ENCODE measurements at regions not wholly inside any gene's neighbourhood (a gene's known extent, or its start where the extent isn't known, plus 50 kb on each side); places are given as distances from the start of the nearest gene placed in this dataset.

DNA sequence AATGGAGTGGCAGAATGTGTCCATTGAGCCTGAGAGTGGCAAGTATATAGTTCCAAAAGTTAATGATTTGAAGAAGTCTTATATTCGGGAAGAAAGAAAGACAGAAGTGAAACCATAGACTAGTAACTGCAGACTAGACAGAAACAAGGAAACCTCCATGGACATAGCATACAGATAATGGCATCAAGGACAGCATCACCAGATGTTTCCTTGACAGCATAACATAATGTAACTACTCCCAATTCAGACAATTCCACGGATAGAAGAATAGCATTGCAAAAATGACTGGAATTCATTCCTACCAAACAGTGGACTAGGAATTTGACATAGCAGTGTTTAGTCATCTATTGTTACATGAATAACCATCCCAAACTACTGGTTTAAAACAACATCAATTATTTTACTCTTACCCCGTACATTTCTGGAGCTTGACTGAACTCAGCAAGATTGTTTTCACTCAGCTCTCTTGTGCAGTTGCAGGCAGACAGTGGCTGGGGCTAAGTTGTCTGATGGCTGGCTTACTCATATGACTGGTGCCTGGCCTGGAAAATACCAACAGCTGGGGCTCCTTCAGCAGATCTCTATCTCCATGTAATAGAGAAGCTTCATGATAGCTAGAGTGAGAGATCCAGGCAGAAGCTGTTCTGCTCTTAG, 109.7 kb upstream of the GADL1 start:
- no peak for DNase-seq (ENCODE audit: low read depth)

DNA sequence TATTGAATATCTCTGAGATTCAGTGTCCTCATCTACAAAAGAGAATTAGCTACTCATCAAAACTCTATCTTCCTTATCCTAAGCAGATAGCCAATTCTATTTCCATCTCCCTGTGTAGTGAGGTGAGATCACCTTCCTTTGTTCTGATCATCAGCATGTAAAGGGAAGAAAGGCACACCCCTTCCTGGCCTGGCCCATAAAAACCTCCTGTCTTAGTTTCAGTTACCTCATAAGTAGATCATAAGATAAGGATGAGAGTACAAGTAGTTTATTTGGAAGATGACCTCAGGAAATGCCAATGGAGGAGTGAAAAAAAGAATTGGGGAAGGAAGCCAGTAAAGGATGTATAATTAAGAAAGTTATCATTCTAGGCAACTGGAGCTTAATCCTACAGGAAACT, 114.5 kb upstream of the GADL1 start:
- no peak for DNase-seq (ENCODE audit: low read depth)

DNA sequence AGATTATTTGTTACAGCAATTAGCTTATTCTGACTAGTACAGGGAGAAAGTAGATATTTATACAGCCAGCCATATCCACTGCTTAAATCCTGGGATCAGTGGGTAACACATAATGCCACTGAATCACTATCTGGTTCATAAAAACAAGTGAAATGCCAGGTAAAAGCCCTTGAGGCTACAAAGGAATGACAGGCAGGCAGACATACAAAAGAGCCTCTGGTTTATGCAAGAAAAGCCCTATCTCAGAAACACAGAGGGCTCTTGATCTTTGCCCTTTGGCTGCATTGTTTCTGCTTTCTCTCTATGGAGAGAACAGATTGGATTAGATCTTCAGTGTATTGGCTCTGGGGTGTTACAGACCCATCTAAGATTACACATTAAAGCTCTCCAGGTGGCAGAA, 115.4 kb upstream of the GADL1 start:
- no peak for DNase-seq (ENCODE audit: low read depth)

DNA sequence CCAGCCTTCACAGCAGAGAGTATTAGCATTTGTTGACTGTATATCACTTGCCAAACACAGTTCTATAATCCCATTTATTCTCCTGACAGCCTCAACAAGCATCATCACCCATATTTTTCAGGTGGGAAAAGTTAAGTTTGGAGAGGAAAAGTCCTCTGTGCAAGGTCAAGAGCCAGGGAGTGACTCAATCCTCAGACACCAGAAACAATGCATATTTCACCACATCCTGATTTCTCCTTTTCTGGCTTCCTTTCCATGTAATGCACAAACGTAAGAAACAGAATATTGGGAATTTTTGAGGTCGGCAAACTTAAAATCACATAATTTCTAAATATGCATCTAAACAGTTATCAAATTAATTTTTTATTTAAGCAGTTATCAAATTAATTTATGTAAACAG, 116.0 kb upstream of the GADL1 start:
- DNase-seq (ENCODE audit: low read depth), result no peak

DNA sequence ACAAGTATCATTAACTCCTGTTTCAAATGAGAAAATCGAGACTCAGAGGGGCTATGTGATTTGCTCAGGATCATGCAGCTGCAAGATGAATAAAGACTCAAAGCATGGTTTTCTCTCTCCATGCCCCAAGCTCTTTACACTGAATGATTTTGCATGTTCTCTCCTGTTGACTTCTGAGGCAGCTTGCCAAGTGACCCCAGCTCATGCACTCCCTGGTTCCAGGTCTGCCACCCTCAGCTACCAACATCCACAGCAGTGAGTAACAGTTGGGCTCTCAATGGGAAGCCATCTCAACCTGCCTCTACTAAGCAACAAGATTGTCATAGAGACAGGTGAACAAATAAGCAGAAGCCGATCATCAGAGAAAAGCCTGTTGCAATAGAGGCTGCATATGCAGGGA, 116.9 kb upstream of the GADL1 start:
- no peak for DNase-seq (ENCODE audit: low read depth)

DNA sequence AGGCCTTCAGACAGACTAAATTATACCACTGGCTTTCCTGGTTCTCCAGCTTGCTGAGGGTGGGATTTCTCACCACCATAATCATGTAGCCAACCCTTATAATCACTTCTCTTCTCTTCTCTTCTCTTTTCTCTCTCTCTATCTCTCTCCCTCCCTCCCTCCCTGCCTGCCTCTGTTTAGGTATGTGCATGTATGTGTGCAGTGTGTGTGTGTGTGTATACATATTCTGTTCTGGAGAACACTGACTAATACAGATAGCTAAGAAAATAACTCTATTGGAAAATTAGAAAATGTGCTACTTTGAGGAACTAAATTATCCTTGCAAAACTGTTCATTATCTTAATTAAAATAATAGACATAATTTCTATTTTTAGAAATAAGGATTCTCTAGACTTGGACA, 118.6 kb upstream of the GADL1 start:
- DNase-seq (ENCODE audit: low read depth), result no peak

DNA sequence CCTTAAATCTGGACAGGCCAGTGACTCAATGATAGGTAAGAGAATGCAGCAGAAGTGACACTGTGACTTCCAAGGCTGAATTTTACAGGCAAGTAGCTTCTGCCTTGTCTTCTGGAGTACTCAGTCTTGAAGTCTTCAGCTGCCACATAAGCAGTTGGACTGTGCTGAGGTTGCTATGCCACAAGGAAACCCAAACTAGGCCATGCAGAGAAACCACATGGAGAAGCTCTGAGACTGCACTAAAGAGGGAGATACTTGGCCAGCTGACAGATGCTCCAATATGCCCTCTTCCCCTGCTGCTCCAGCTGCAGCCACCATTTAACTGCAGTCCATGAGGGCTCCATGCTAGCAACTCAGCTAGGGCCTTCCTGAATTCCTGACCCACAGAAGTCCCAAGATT, 119.4 kb upstream of the GADL1 start:
- DNase-seq (ENCODE audit: low read depth), result no peak

DNA sequence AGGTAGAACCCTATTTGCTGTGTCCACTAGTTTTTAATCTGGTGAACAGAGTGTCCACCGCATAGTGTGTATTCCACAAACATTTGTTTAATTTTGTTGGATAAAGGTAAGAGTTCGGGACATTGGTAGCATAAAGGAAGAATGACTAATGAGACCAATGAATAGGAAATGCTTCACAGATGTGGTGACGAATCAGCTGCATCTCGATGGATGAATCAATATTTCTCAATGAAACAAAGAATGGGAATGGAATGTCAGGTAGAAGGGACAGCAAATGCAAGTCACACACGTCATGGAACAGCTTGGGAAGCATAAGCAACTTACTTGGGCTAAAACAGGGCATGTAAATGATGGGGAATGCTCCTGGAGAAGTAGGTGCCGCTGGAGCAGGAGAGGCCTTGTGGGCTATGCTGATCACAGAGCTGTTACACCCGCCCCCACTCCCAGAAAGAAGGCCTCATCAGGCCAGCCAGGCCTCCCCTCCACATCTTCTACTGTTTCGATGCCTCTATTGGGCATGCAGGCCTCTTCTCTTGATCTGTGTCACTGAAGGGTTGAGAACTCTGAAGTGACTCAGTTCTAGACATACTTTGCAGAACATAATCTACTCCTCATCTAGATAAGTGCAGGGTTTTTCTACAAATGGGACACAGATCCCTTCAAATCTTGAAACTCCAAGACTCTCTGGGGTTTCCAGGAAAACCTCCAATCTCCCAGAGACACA, 120.0 kb upstream of the GADL1 start:
- no peak for DNase-seq (ENCODE audit: low read depth)

DNA sequence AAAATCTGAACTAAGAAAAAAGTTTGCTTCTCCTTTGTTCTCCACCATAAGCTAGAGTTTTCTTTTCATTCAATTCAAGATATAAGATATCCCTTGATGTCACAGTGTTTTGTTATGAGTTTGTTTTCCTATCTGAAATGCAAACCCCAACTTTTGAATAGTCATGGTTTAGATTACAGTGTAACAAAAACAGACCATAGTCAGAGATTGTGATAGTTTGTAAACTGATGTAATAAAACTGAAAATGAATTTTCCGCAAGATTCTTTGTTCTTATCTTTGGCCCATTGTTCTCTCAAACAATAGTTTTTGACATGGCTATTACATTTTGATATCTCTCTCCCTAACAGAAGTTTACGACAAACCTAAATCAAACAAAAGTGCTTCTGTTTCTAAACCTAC, 121.7 kb upstream of the GADL1 start:
- DNase-seq (ENCODE audit: low read depth), result no peak

DNA sequence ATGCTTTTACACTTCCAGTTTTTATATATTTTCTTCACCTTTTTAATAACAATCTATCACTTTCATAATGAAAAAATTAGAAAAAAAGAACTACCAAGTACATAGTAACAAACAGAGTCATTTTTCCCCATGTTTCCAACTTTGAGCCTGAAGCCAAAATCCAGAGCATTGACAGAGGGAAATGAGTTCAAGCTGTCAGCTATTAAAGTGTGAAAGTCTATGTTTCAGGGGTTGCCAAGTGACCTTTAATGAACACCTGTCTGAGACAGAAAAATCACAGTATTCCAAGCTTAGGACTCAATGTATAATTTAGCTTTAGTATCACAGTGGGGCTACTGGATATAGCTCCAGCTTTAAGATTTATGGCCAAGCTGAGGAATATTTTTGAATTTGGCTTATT, 128.3 kb upstream of the GADL1 start:
- no peak for DNase-seq (ENCODE audit: low read depth)

DNA sequence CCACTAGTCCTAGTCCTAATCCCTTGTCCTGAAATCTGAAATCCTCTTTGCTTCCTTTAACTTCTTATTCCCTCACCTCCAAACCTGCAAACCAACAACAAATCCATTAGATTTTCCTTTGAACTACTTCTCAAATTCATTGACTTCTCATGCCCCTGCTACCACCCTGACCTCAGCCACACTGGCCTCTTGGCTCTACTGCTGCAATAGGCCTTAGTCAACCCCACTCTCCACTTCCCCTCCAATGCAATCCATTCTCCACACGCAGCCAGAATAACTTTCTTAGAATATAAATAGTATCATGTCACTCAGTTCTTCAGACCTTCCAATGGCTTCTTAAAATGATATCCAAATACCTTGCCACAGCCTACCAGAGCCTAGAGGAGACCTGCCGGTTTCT, 131.1 kb upstream of the GADL1 start:
- no peak for DNase-seq (ENCODE audit: low read depth)

DNA sequence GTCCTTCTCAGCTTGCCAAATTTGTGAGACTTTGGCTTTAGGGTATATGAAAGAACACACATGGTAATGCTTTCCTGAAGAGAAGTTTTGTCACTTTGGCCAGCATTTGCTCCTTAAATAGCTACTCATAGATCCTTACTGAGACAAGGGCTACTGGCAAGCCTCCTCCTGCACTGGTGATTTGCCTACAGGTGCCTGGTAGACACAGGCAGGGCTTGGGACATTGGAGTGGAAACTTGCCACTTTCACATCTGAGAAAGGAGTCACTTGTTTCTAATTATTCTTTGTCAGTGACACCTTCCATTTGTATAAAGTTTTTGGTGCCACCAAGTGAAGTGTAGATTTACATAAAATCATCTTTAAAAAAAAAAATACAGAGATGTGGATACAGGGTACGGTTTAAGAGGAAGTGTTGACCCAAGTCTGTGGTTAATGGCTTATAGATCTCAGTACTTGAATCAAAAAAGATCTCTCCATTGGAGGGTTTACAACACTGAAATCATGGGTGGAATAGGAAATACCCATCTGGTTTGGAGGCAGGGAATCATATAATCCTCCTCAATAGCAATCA, 132.8 kb upstream of the GADL1 start:
- no peak for DNase-seq (ENCODE audit: low read depth)

DNA sequence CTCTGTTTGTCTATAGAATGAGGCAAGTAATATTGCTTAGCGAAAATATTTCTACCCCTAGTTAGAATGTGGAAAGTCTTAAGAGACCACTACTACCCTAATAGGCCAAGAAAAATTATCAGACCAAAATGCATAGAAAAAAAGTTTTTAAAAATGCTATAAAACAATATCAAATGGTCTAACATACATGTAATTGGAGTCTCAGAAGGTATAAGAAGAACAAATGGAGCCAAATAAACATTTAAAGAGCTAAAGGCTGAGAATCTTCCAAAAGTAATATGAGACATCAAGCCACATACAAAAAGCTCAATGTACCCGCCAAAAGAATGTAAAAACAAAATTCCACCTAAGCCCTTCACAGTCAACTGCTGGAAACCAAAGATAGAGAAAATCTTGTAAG, 133.5 kb upstream of the GADL1 start:
- DNase-seq (ENCODE audit: low read depth), result no peak

DNA sequence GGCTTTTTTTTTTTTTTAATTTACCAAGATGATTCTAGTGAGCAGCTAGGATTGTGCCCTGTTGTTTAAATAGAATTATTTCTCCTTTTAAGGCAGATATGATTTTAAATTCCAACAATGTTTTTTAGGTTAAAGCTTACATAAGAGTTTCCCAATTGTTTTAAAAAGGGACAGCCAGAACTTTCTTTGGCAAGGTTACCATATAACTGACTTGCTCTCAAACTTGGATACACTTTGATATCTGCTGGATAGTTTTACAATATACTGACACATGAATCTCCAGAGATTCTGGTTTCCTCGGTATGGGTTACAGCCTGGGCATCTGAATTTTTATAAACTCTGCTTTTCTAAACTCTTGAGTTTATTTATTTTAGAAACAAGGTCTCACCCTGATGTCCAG, 134.3 kb upstream of the GADL1 start:
- no peak for DNase-seq (ENCODE audit: low read depth)

DNA sequence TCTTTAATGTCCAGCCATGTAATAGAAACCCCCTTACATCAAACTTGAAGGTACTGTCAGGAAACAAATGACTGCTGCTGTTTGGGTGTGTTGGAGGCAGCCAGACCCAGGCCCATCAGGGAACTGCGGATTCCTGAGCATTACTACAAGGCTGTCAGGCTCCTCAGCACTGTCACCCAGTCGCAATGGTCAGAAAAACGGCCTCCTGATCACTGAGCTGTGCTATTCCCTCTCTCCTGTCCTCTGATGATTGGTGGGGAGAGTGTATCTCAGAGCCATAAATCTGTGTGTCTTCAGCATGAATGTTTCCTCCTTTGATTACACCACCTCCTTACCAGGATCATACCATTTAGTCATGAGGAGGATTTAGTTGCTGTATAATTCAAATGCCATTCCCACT, 135.2 kb upstream of the GADL1 start:
- no peak for DNase-seq (ENCODE audit: low read depth)

DNA sequence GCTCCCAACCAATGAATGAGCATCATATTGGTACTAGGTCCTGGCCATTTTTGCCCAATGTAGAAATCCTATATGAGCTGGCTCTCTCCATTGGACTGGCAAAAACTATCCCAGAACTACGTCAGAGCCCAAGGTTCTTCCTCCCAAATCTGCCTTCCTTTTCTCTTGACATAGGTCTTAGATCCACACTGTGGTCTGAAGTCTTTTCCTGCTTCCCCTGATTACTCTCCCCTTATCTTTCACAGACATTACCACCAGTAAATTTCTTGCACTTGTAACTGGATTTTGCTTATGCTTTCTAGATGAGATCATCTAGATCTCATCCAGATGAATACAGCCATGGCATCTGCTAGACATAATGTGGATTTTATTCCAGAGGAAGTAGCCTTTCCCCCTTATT, 141.2 kb upstream of the GADL1 start:
- no peak for DNase-seq (ENCODE audit: low read depth)

DNA sequence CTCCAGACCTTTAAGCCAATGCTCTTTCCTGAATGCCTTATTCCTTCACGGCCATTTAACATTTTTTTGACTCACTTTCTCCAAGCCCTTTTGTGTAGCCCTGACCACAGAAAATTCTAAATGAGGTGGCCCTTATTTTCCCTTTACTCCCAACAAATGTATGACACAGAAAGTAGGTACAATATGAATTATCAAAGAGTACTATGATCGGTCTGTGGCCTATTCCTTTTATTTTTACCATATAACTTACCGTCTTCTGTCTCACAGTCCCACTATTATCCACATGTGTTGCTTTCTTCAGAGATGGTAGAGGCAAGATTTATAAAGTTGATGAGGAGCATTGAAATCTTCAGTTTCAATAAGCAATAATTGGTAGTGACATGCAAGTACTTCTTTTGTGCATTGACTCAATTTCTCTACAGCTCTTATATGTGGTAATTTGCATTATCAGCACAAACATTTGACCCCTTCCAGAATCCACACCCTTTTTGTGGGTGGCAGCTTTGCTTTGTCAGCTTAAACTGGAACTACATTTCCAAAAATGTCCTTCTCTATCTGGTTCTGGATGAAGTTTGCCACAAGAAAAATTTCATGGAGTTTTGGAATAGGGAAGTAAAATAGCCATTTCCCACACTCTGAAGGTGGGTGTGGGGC, 143.8 kb upstream of the GADL1 start:
- no peak for DNase-seq (ENCODE audit: low read depth)

DNA sequence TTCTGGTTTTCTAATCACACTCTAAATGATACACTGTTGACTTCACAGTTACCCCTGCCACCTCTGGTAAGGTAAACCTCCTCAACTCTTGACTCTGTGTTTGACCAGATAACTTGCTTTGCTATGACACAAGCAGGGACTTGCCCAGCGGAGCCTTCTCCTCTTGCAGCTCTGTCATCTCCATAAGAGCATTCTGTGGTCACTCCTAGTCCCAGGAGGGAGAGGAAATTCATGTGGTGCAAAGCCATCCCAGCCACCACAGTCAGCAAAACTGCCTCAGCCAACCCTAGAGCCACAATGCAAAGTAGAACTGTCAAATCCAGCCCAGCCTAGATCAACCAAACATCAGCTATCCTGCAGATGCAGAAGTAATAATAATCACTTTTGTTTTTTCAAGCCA, 144.7 kb upstream of the GADL1 start:
- no peak for DNase-seq (ENCODE audit: low read depth)

DNA sequence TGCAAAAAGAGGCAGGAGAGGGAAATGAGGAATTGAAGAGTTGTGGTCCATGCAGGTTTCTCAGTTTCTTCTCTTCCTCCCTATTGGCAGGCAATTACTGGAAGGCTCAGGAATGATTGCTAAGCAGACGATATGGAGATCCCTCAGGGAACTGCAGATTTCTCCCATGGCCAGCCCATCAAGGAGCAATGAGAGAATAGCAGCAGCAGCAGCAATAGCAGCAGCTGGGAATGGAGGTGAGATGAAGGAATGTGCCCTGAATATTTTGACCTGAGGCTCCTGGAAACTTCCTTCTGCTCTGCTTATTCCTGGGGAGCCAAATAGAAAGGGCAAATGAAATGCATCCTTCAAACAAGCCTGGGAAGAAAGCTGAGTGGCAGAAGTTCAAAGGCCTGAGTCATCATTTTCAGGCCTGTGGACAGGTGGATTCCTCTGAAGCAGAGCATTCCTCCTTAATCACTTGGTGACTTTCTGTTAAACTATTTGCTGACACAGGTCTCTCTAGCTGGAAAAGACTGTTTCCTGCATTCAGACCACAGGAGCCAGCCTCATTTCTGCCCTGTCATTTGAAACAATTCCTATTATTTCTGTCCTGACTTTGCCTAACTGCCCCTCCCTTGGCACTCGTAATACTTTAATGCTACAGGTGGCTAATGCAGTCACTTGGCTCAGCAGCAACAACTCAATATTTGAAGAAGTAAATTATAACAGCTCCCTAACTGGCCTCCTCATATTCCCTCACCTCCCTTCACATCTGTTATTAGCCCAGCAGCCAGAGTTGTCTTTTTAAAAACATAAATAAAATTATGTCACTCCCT, 146.9 kb upstream of the GADL1 start:
- no peak for DNase-seq (ENCODE audit: low read depth)

DNA sequence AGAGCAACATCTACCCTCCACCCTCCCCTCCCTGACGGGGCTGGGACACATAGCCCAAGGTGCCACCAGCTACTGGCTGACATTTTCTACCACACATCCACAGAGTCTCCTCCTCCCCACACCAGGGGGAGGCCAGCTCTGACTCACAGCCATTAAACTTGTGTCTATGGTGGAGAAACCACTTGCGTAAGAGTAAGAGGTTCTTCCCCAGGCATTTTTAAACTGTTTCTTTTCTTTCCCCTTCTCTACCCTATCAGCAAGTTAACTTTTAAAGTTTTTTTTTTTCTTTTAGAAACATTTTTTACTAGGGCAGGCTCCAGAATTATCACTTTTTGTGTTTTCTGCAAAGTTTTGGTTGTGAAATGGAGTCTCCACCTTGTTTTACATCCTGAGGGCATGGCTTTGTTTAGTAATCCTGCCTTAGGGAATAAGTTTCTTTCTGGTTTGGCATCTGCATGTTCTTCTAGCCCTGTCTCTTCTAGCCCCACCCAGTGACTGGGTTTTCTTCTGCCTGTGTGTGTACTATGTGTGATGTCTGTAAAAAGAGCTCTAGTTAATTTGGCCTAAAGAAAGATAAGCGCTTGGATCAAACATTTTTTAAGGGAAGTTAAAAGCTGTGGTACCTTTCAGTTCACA, 148.8 kb upstream of the GADL1 start:
- DNase-seq (ENCODE audit: low read depth), result no peak

DNA sequence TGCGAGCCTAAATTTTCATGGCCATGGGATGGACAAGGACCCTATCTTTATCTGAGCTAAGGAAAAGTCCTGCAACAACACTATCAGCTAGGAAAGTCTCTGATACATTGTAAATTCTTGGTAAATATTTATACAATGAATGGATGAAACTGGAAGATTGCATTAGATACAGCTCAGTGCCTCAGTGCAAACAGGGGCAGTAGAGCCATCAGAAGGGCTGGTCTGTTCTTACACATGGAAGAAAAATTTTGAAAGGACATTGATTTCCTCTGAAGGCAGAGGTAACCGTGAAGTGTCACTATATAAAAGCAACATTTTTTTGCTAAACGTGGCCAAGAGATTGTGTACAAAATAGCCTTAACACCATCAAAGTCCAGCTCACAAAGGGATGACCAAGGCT, 153.2 kb upstream of the GADL1 start:
- no peak for DNase-seq (ENCODE audit: low read depth)

DNA sequence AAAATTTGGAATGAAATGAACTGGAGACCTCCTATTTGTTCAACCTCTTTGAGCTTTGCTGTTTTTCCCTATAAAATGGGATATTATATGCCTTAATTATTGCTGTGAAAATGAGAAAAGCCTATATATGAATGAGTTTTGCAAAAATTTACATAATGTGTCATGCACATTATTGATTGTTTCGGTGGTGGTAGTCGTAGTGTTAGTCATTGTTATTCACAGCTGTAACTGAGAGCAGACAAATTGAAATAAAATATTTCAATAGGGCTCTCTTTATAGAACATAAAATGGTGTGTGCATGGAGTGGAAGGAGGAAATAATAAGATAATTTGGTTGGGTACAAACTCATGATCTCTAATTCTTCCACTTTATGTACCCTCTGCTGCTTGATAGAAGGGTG, 153.7 kb upstream of the GADL1 start:
- no peak for DNase-seq (ENCODE audit: low read depth)
